ENCODE measurements at regions not wholly inside any gene's neighbourhood (a gene's known extent, or its start where the extent isn't known, plus 50 kb on each side); places are given as distances from the start of the nearest gene placed in this dataset.
"Not testable (repeated sequence)": the region's sequence is repeated elsewhere in the genome, so short reads cannot be mapped to it uniquely, and the experiment has no call there.

DNA sequence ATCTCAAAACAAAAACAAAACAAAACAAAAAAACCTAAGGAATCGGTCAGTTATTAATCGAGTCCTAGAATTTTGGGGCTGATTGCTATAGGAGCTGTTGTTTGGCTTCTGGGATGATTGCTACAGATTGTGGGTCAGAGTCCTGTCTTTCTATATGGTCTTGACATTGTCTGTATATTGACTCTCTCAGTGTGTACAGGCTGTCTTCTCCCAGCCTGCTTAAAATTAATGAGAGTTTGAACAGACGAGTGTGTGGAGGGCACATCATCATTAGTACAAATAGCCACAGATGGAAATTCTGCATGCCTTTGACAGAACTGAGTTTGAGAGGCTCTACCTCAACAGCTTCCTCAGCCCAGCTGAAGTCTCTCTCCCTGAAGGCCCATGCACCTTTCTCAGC lies 98.0 kb upstream of the PLGLB2 start:
- H4K20me1 ChIP-seq (ENCODE audit: low read length); DNase-seq; H2AFZ ChIP-seq (ENCODE audit: low read length); H3F3A ChIP-seq (ENCODE audit: low read length, unreplicated experiment); H3K9ac ChIP-seq (ENCODE audit: low read length); H3K4me2 ChIP-seq (ENCODE audit: low read length); H3K9me2 ChIP-seq (replicated peaks; ENCODE audit: low read length); H3K79me2 ChIP-seq (ENCODE audit: low read length); ATAC-seq; CTCF ChIA-PET; H3K9me3 ChIP-seq (ENCODE audit: low read length); intact Hi-C loops (cut with micrococcal nuclease); H3K36me3 ChIP-seq (ENCODE audit: low read depth, low read length); POLR2A ChIA-PET (ENCODE audit: unreplicated experiment); BruUV-seq (replicated peaks); H3K4me3 ChIP-seq (ENCODE audit: low read length); H3K27me3 ChIP-seq (ENCODE audit: low read length); H3K4me1 ChIP-seq (ENCODE audit: insufficient read depth, low read length); H3K27ac ChIP-seq (ENCODE audit: low read length): not testable (repeated sequence)

DNA sequence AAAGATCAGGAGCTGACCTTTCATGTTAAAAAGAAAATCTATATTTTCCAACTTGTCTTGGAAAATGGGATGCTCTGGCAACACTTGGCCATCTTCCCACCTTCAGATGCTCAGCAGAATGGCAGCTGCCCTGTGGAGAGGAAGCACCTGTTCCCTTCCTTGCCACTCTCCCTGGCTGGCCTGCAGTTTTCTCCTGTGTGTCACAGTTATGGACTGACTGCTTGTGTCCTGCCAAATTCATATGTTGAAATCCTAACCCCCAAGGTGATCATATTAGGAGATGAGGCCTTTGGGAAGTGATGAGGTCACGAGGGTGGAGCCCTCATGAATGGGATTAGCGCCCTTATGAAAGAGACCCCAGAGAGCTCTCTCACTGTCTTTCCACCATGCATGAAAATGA lies 97.0 kb upstream of the PLGLB2 start:
- H3K9me3 ChIP-seq (ENCODE audit: low read length); intact Hi-C loops (cut with micrococcal nuclease); H3K27me3 ChIP-seq (ENCODE audit: low read length); H3K79me2 ChIP-seq (ENCODE audit: low read length); H3K4me3 ChIP-seq (ENCODE audit: low read length); CTCF ChIA-PET; H3F3A ChIP-seq (ENCODE audit: low read length, unreplicated experiment); POLR2A ChIA-PET (ENCODE audit: unreplicated experiment); H3K4me1 ChIP-seq (ENCODE audit: insufficient read depth, low read length); H3K9ac ChIP-seq (ENCODE audit: low read length); H3K4me2 ChIP-seq (ENCODE audit: low read length); H2AFZ ChIP-seq (ENCODE audit: low read length); DNase-seq; ATAC-seq; H3K36me3 ChIP-seq (ENCODE audit: low read depth, low read length); H4K20me1 ChIP-seq (ENCODE audit: low read length); H3K27ac ChIP-seq (ENCODE audit: low read length); BruUV-seq (replicated peaks); H3K9me2 ChIP-seq (replicated peaks; ENCODE audit: low read length): not testable (repeated sequence)

DNA sequence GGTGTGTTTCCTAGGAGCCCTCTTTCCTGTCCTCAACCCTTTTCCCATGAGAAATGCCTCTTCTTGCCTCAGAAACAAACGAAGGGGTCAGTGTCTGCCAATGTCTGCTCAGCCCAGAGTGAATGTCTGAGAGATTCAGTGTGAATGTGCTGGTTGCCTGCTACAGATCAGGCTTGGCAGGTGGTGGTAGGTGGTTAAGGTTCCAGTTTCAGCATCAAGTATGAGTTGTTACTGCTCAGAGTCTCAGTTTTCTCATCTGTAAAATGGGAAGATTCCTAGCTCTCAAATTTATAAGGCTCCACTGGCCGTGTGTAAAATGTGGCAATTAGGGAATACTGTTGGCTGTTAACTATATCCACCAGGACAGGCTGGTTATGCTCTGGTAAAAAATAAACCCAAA lies 96.3 kb upstream of the PLGLB2 start:
- DNase-seq; H3K36me3 ChIP-seq (ENCODE audit: low read depth, low read length); H3K9me3 ChIP-seq (ENCODE audit: low read length); H3K9me2 ChIP-seq (replicated peaks; ENCODE audit: low read length); H3K4me1 ChIP-seq (ENCODE audit: insufficient read depth, low read length); H2AFZ ChIP-seq (ENCODE audit: low read length); ATAC-seq; H3K4me3 ChIP-seq (ENCODE audit: low read length); intact Hi-C loops (cut with micrococcal nuclease); H3F3A ChIP-seq (ENCODE audit: low read length, unreplicated experiment); H3K4me2 ChIP-seq (ENCODE audit: low read length); POLR2A ChIA-PET (ENCODE audit: unreplicated experiment); BruUV-seq (replicated peaks); H3K27ac ChIP-seq (ENCODE audit: low read length); H4K20me1 ChIP-seq (ENCODE audit: low read length); H3K79me2 ChIP-seq (ENCODE audit: low read length); H3K9ac ChIP-seq (ENCODE audit: low read length); H3K27me3 ChIP-seq (ENCODE audit: low read length); CTCF ChIA-PET: not testable (repeated sequence)

DNA sequence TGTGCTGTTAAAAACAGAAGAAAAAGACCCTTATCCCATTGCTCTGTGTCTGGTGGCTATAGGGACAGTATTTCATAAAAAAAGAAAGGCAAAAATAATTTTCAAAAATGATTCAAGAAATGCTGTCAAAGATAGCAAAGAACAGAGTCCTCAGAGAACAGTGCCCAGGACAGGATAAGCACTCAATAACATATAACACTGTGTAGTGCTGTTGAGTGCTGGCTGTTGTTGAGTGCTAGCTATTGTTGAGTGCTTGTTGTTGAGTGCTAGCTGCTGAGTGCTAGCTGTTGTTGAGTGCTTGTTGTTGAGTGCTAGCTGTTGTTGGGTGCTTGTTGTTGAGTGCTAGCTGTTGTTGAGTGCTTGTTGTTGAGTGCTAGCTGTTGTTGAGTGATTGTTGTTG lies 94.5 kb upstream of the PLGLB2 start:
- H3F3A ChIP-seq (ENCODE audit: low read length, unreplicated experiment); ATAC-seq; H3K9me3 ChIP-seq (ENCODE audit: low read length); H3K4me2 ChIP-seq (ENCODE audit: low read length); BruUV-seq (replicated peaks); intact Hi-C loops (cut with micrococcal nuclease); H3K27me3 ChIP-seq (ENCODE audit: low read length); H3K4me3 ChIP-seq (ENCODE audit: low read length); H3K27ac ChIP-seq (ENCODE audit: low read length); DNase-seq; H2AFZ ChIP-seq (ENCODE audit: low read length); H3K9me2 ChIP-seq (replicated peaks; ENCODE audit: low read length); H3K79me2 ChIP-seq (ENCODE audit: low read length); H3K4me1 ChIP-seq (ENCODE audit: insufficient read depth, low read length); H3K9ac ChIP-seq (ENCODE audit: low read length); POLR2A ChIA-PET (ENCODE audit: unreplicated experiment); H4K20me1 ChIP-seq (ENCODE audit: low read length); H3K36me3 ChIP-seq (ENCODE audit: low read depth, low read length); CTCF ChIA-PET: not testable (repeated sequence)

DNA sequence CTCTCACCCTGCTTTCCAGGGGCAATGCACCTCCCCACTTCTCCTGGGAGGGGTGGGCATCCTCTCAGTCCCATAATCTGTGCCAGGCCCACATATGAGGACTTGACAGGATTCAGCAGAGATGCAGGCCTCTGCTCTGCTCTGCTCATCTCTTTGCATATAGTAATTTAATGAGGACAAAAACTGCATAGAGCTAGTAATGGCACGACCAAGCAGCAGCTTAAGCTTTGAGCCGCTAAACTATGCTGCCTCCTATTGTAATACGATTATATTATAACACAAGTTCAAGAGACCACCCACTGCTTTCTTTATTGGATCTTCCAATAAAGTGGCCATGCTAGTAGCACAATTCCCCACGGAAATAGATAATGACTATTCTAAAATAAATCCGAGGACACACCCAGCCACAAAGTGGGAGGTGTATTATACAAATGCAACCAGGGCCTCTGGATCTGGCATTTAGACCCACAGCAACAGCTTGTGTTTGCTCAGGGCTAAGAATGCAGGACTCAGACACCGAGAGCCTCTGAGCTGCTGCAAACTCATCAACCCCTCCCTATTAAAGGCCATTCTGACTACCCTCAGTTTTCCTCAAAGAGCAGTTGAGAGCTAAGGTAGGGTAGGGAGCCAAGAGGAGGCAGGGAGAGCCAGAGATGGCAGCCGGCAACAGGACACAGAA lies 93.6 kb upstream of the PLGLB2 start:
- H3F3A ChIP-seq (ENCODE audit: low read length, unreplicated experiment); H2AFZ ChIP-seq (ENCODE audit: low read length); BruUV-seq (replicated peaks); H4K20me1 ChIP-seq (ENCODE audit: low read length); POLR2A ChIA-PET (ENCODE audit: unreplicated experiment); H3K27me3 ChIP-seq (ENCODE audit: low read length); DNase-seq; intact Hi-C loops (cut with micrococcal nuclease); H3K4me1 ChIP-seq (ENCODE audit: insufficient read depth, low read length); H3K9ac ChIP-seq (ENCODE audit: low read length); ATAC-seq; H3K9me2 ChIP-seq (replicated peaks; ENCODE audit: low read length); CTCF ChIA-PET; H3K27ac ChIP-seq (ENCODE audit: low read length); H3K36me3 ChIP-seq (ENCODE audit: low read depth, low read length); H3K4me2 ChIP-seq (ENCODE audit: low read length); H3K9me3 ChIP-seq (ENCODE audit: low read length); H3K79me2 ChIP-seq (ENCODE audit: low read length); H3K4me3 ChIP-seq (ENCODE audit: low read length): not testable (repeated sequence)

DNA sequence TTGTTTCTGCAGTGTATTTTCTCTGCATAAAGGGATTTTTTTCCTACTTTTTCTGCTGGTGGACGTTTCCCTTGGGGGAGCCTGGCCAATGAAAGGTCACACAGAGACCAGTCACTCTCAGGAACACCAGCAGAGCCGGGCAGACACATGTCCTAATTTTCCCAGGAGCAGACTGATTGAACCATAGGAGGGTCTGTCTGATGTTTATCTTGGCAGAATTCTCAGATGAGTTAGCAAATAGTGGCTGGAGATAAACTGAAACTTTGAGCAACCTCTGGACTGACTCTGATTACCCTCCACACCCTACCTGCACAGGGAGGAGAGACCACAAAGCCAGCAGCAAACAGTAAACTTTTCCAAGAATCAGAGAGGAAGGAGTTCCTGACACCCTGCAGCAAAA lies 90.0 kb upstream of the PLGLB2 start:
- H3K9me3 ChIP-seq (ENCODE audit: low read length); H3K4me1 ChIP-seq (ENCODE audit: insufficient read depth, low read length); H3K27me3 ChIP-seq (ENCODE audit: low read length); H4K20me1 ChIP-seq (ENCODE audit: low read length); DNase-seq; intact Hi-C loops (cut with micrococcal nuclease); CTCF ChIA-PET; ATAC-seq; H3K79me2 ChIP-seq (ENCODE audit: low read length); H3F3A ChIP-seq (ENCODE audit: low read length, unreplicated experiment); H3K9me2 ChIP-seq (replicated peaks; ENCODE audit: low read length); H3K4me3 ChIP-seq (ENCODE audit: low read length); POLR2A ChIA-PET (ENCODE audit: unreplicated experiment); BruUV-seq (replicated peaks); H3K9ac ChIP-seq (ENCODE audit: low read length); H3K4me2 ChIP-seq (ENCODE audit: low read length); H3K36me3 ChIP-seq (ENCODE audit: low read depth, low read length); H2AFZ ChIP-seq (ENCODE audit: low read length); H3K27ac ChIP-seq (ENCODE audit: low read length): not testable (repeated sequence)

DNA sequence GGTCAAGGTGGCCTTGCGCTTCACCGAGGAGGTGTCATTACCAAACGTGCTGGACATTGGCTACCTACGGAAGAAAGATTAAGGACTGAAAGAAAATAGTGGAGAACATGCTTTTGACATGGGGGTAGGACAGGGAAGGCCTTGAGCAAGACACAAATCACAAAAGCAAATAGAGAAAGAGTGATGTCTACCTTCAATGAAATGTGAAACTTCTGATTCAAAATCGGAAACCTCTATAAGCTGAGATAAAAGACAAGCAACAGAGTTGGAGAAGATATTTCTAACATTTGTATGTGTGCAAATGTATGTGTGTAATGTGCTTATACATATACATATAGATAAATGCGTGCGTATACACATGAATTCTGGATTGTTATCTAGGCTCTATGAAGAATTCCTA lies 89.5 kb upstream of the PLGLB2 start:
- H3K4me1 ChIP-seq (ENCODE audit: insufficient read depth, low read length); ATAC-seq: not testable (repeated sequence)

More for the DNA sequence above, 89.5 kb upstream of the PLGLB2 start:
- CTCF ChIA-PET; BruUV-seq (replicated peaks); H3F3A ChIP-seq (ENCODE audit: low read length, unreplicated experiment); H3K9me2 ChIP-seq (replicated peaks; ENCODE audit: low read length); H3K9me3 ChIP-seq (ENCODE audit: low read length); H3K9ac ChIP-seq (ENCODE audit: low read length); H3K27ac ChIP-seq (ENCODE audit: low read length); H3K4me3 ChIP-seq (ENCODE audit: low read length); H2AFZ ChIP-seq (ENCODE audit: low read length); H3K4me2 ChIP-seq (ENCODE audit: low read length); H3K27me3 ChIP-seq (ENCODE audit: low read length); POLR2A ChIA-PET (ENCODE audit: unreplicated experiment); intact Hi-C loops (cut with micrococcal nuclease); H3K36me3 ChIP-seq (ENCODE audit: low read depth, low read length); H4K20me1 ChIP-seq (ENCODE audit: low read length); H3K79me2 ChIP-seq (ENCODE audit: low read length); DNase-seq: not testable (repeated sequence)

Measured in PC-3 (cell line).